ENCODE measurements at regions not wholly inside any gene's neighbourhood (a gene's known extent, or its start where the extent isn't known, plus 50 kb on each side); places are given as distances from the start of the nearest gene placed in this dataset.

- Histone ChIP-seq H2AFZ (ENCODE audit: low read length) (no peak overlapping the region), H3K36me3 (ENCODE audit: insufficient read depth, low read length) (no peaks in the 10 kb centered on the region), H3K4me1 (ENCODE audit: insufficient read depth, low read length, poor library complexity, severe bottlenecking) (no peaks in the 10 kb centered on the region), H3K79me2 (ENCODE audit: insufficient read depth, low read length) (no peaks in the 10 kb centered on the region), H3K9me2 (replicated peaks; ENCODE audit: low read depth, low read length) (no peaks in the 10 kb centered on the region), H3K9ac (ENCODE audit: low read depth, low read length, poor library complexity, severe bottlenecking) (no peak overlapping the region), H3K9me3 (ENCODE audit: insufficient read depth, low read depth, low read length) (no peaks in the 10 kb centered on the region), H3K27me3 (ENCODE audit: insufficient read depth, low read length, poor library complexity, severe bottlenecking) (no peaks in the 10 kb centered on the region), H3K4me3 (ENCODE audit: low read length, poor library complexity, severe bottlenecking) (no peak overlapping the region), H3F3A (ENCODE audit: low read depth) (no peaks in the 10 kb centered on the region), H3K4me2 (ENCODE audit: low read depth, low read length, poor library complexity, severe bottlenecking) (no peak overlapping the region), H4K20me1 (ENCODE audit: insufficient read depth, low read length, poor library complexity, severe bottlenecking) (no peaks in the 10 kb centered on the region)
- no peak for TF ChIP-seq CTCF (conservative IDR thresholded peaks at IDR 0.05; ENCODE audit: low read length)
- no peak for TF ChIP-seq EZH2phosphoT487 (IDR thresholded peaks at IDR 0.05; ENCODE audit: borderline replicate concordance)
Observed at GRCh38 chr18:33812186-33812585, 234.2 kb downstream of the ASXL3 start.

- Histone ChIP-seq H3K79me2 (ENCODE audit: insufficient read depth, low read length) (no peaks in the 10 kb centered on the region), H3K4me2 (ENCODE audit: low read depth, low read length, poor library complexity, severe bottlenecking) (no peak overlapping the region), H3K9me2 (replicated peaks; ENCODE audit: low read depth, low read length) (no peaks in the 10 kb centered on the region), H3K9ac (ENCODE audit: low read depth, low read length, poor library complexity, severe bottlenecking) (no peak overlapping the region), H3F3A (ENCODE audit: low read depth) (no peaks in the 10 kb centered on the region), H2AFZ (ENCODE audit: low read length) (no peak overlapping the region), H3K4me3 (ENCODE audit: low read length, poor library complexity, severe bottlenecking) (no peak overlapping the region), H3K4me1 (ENCODE audit: insufficient read depth, low read length, poor library complexity, severe bottlenecking) (no peaks in the 10 kb centered on the region), H3K36me3 (ENCODE audit: insufficient read depth, low read length) (no peaks in the 10 kb centered on the region), H3K27me3 (ENCODE audit: insufficient read depth, low read length, poor library complexity, severe bottlenecking) (no peaks in the 10 kb centered on the region), H3K9me3 (ENCODE audit: insufficient read depth, low read depth, low read length) (no peaks in the 10 kb centered on the region), H4K20me1 (ENCODE audit: insufficient read depth, low read length, poor library complexity, severe bottlenecking) (no peaks in the 10 kb centered on the region)
- no peak for TF ChIP-seq CTCF (conservative IDR thresholded peaks at IDR 0.05; ENCODE audit: low read length)
- no peak for TF ChIP-seq EZH2phosphoT487 (IDR thresholded peaks at IDR 0.05; ENCODE audit: borderline replicate concordance)
Observed at GRCh38 chr18:33805592-33805991, 227.6 kb downstream of the ASXL3 start.

GRCh38 chr18:33804258-33804657 lies 226.2 kb downstream of the ASXL3 start:
- H3K4me1 ChIP-seq (ENCODE audit: insufficient read depth, low read length, poor library complexity, severe bottlenecking) = no peaks in the 10 kb centered on the region
- no peak overlapping the region for H2AFZ ChIP-seq (ENCODE audit: low read length)
- no peak overlapping the region for H3K9ac ChIP-seq (ENCODE audit: low read depth, low read length, poor library complexity, severe bottlenecking)
- TF ChIP-seq CTCF (conservative IDR thresholded peaks at IDR 0.05; ENCODE audit: low read length) (no peak), EZH2phosphoT487 (IDR thresholded peaks at IDR 0.05; ENCODE audit: borderline replicate concordance) (no peak)
- no peak overlapping the region for H3K4me3 ChIP-seq (ENCODE audit: low read length, poor library complexity, severe bottlenecking)
- no peaks in the 10 kb centered on the region for H4K20me1 ChIP-seq (ENCODE audit: insufficient read depth, low read length, poor library complexity, severe bottlenecking)
- no peaks in the 10 kb centered on the region for H3K36me3 ChIP-seq (ENCODE audit: insufficient read depth, low read length)
- H3K79me2 ChIP-seq (ENCODE audit: insufficient read depth, low read length) = no peaks in the 10 kb centered on the region
- no peaks in the 10 kb centered on the region for H3K9me3 ChIP-seq (ENCODE audit: insufficient read depth, low read depth, low read length)
- no peaks in the 10 kb centered on the region for H3F3A ChIP-seq (ENCODE audit: low read depth)
- no peaks in the 10 kb centered on the region for H3K27me3 ChIP-seq (ENCODE audit: insufficient read depth, low read length, poor library complexity, severe bottlenecking)
- H3K9me2 ChIP-seq (replicated peaks; ENCODE audit: low read depth, low read length) = no peaks in the 10 kb centered on the region
- H3K4me2 ChIP-seq (ENCODE audit: low read depth, low read length, poor library complexity, severe bottlenecking) = no peak overlapping the region

All from Loucy (cell line).